ENCODE measurements at regions not wholly inside any gene's neighbourhood (a gene's known extent, or its start where the extent isn't known, plus 50 kb on each side); places are given as distances from the start of the nearest gene placed in this dataset.
"Not testable (repeated sequence)": the region's sequence is repeated elsewhere in the genome, so short reads cannot be mapped to it uniquely, and the experiment has no call there.

DNA sequence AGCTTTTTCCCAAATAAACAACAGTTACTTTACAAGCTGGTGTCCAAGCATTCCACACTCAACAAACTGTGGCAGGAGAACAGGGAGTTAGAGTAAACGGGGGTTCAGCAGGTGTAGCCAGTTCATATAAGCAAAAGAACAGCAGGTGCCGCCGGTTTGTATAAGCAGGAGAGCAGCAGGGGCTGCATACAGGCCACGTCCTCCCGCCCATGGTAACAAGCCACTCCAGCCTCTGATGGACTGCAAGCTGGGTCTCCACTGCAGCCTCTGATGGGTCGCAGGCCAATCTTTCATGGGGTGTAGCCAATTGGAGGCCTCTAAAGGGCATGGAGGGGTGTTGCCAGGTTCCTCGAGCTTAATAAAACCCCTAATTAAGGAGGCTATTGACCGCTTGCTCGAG lies 189.3 kb downstream of the ANKRD30B start:
- no peak for DNase-seq

DNA sequence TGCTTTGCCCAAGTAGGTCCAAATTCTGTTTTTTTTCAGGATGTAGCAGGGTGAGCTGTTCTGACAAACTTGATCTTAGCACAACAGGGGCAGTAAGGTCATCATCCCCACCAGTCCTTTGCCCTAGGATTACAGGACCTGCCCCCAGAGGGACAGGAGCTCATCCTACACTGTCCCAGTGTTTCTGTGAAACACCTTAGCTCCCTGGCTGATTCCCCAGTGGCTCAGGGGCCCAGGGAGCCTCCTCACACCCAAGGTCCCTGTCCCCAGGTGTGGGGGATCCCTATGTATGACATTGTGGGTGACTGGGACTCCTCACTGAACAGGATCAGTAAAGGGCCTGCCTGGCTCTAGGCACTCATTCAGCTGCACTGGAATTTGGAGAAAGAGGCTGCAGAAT lies 191.2 kb downstream of the ANKRD30B start:
- DNase-seq = no peak

DNA sequence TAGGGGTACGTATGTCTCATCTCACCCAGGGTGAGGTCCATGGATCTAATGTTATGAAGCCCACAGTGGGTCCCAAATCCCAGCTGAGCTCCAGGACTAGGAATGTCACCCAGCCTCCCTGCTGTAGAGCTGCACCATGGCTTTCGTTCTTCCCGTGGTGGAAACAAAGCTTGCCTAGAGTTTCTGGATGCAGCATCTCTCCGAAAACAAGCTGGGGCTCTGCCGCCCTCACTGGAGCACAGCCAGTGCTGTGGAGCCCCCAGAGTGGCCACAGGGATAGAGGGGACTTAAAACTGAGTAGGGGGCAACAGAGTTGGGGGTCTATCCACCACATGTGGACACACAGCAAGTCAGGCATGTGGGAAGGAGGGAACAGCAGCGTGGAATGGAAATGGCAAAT lies 192.1 kb downstream of the ANKRD30B start:
- DNase-seq = not testable (repeated sequence)

DNA sequence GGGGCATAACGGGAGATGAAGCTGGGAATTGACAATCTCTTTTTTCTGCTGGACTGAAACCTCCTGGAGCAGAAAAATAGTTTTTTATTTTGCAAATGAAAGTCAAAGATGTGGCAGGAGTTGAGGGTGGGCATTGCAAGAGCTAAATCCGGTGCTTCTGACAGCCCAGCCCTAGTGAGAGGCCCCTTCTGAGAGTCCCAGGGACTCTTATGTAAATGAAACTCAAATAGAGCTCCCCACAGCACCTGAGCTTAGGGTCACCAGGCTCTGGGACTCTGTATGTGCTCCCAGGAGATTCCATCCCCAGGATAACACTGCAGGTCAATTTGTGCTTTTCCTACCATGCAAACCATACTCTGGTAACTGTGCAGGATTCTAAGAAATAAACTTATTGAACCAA lies 192.8 kb downstream of the ANKRD30B start:
- DNase-seq = no peak

DNA sequence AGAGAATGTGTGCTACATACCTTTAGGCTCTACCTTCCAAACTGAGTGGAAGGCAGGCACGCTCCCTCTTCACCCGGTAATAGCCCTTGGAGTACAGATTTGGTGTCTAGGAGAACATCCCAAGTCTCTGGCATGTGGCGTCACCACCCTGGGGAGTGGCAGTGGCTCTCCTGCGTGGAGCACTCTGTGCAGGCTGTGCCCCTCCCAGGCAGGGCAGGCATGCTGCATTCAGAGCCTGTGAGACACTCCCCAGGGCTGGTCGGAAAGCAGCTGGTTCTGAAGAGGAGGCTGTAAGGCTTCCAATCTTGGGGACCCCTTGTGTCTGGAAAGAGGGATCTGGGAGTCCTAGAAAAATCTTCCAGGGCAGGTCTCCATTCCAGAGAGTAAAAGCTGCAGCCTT lies 193.3 kb downstream of the ANKRD30B start:
- no peak for DNase-seq

DNA sequence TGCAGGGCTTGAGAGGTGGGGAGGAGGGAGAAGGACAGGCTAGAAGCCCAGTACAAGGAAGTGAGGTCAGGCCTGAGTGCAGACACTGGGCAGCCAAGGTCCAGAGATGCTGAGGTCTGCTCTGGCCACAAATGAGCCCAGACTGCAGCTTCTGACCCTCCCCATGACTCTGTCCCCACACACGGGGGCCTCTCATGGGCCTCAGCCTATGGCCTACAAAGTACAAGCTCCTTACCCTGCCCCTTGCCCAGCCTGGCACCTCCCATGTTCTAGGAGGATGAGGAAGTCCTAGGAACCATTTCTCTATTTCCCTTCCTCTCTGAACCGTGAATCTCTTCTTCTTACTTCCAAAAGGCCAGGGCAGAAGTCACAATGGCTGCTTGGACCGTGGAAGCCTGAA lies 193.8 kb downstream of the ANKRD30B start:
- no peak for DNase-seq

DNA sequence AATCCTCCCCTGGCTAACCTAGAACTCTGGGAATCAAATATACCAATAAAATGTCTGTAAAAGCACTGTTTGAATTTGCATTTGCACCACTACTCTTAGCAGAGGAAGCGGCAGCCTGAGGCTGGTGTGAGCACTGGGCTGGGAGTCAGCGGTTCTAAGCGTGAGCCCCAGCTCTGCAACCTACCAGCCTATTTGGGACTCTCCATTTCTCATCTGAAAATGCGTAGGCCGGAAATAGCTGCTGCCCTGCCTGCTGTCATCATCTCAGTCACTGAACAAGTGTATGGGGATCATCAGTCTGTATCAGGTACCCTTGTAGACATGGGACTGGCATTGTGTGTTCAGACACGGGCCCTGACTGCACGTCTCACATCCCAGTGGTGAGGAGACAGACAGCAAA lies 194.3 kb downstream of the ANKRD30B start:
- DNase-seq = no peak

DNA sequence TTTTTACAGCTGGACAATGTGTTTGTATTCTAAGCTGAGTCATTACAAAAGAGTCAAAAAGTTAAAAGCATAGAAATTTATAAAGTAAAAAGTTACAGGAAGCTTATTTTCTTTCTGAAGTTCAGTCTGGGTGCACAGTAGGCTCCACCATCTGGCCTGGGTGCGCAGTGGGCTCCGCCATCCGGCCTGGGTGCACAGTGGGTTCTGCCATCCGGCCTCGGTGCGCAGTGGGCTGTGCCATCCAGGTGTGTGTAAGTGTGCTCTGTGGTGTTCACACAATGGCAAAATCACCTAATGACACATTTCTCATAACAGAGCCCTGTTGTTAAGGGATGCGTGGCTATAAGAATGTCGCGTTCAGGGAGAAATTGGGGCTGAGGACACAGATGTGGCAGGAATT lies 195.5 kb downstream of the ANKRD30B start:
- no peak for DNase-seq

DNA sequence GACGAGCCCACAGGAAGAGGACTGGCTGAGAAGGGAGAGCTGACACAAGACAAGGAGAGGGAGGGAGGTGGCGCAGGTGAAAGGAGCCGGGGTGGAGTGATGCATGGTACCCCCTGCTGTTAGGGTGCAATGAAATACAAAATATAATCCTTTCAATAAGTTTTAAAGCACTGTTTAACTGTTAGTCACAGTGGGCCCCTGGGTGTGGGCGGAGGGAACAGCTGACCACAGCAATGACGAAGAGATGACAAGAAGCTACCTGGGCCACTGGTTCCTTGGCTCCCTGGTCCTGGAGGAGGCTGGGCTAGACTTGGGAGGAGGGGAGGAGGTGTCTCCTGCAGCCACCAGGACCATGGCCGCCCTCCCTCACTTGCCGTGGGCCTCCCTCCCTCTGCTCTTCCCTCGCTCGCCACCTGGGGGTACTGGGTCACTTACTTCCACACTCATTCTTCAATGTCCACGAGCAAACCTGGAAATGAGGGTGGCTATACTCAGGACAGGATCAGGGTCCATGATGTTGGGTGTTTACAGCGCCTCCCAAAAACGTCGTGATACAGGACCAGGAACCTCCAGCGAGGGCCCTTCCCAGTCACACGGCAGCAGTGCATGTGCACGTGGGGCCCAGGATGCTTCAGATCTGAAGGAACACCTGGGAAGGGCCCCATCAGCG lies 196.1 kb downstream of the ANKRD30B start:
- no peak for DNase-seq

DNA sequence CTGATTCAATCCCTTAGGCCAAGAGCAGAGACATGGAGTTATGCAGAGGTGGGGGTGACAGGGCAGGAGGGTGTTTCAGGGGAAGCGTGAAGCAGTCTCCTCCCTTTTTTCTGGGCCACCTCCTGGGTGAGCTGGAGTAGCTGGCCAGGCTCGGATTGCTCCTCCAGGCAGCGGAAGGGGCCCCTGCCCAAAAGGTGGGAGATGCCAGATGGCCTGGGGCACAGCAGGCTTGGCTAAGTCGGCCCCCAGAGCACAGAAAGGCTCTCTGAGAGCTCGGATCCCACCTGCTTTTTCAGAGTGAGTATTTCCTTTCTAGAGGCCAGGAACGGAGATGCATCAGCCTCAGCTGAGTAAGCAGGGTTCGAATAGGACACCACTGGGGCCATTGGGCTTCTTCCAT lies 196.9 kb downstream of the ANKRD30B start:
- no peak for DNase-seq

DNA sequence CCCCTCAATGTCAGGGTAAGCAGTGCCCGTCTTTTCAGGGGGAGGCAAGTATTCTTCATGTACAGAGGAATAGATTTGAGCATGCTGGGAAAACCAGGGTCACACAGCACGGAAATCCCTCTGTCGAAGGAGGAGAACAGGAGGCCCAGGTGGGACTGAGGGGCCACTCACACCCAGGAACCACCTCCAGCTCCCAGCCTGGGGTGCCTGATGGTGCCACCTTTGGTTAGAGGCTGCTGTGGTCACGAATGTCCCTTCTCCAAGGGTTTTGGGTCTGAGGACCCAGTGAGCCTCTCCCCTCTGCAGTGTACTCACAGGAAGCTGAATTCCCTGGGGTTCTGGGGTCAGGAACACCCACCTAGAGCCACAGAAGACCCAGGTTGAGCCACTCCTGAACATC lies 197.3 kb downstream of the ANKRD30B start:
- no peak for DNase-seq

DNA sequence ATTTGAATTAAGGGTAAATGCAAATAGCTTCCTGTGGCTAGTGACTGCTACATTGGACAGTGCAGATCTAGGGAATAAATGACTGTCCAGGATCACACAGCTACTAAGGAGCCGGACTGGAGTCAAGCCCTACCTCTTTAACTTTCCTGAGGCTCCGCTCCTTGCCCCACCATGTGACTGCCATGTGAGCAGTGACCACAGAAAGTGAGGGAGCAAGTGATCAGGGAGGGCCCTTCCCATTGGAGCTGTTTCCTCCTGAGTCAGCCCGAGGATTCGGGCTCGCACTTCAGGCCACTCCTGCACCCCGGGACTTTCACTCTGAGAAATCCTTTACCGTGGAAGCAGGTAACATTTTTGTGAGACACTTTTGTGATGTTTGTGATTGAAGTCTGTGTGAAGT lies 198.0 kb downstream of the ANKRD30B start:
- DNase-seq = no peak

DNA sequence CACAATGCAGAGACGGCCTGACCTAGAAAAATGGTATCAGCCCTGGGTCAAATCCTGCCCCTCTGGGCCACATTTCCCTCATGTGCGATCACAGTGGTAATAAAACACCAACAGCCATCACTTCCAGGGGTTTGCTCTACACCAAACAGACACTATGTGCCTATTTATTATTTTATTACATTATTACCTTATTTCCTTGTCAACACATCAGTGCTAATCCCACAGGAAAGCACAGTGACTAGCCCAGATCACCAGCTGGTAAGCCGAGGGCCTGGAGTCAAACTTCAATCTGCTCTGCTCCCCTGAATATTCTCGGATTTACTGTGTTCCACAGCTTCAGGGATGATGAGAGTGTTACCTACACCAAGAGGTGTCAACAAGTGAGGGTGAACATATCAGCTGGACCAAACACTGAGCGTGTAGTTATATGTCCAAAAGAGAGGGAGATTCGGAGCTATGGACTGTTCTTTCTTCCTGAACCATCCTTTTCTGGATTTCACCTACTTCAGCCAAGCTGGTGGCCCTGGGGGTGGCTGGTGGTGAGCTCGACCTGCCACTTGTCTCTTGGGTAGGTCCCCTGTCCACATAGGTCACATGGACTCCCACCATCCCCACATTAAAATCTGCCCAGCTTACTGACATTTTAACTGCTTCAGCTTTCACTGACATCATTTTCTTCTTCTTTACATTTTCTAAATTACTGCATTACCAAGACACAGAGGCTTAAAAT lies 198.9 kb downstream of the ANKRD30B start:
- not testable (repeated sequence) for DNase-seq

DNA sequence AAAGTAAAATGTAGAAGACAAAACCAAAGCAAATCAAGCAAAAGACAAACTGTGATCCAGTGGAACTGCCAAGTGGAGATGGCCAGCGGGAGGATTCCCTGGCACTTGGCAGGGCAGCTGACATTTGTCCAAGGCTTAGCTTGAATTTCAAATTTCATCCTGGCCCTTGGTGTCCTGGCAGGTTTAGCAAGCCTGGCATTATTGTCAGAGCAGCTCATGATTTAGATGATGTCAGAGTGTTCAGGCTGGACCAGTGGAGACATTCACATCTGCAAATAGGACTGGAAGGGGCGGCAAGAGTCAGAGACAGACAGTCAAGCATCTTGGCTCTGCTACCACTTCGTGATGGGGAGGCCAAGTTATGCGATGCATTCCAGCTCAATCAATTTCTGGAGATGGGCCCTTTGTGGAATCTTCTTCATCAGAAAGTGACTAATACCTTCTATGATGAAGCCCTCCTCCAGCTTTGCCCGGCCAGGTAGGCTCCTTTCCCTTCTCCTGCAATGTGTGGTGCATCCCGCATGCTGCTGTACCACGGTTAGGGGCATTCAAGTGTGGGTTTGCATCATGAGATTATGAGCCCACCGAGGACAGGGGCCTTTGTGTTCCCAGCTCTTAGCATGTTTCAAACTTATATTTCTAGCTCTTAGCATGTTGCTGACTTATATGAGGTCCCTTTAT lies 199.7 kb downstream of the ANKRD30B start:
- DNase-seq = peak; percentile 45 to 74

DNA sequence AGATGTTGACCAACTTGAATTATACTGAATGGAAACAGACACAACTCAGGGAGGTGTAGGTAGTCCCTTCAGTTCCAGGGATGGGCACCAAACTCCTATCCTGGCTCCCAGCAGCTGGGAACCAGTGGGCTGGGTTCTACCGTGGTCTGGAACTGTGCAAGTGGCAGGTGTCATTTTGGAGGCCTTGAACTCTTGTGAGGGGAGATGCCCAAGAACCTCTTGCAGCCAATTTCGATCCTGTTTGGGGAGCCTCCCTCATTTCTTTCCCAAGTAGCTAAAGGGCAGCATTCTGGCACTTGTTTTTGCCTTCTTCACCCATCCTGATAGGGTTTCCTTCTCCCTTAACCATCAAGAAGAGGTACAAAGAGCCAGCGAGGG lies 200.2 kb downstream of the ANKRD30B start:
- DNase-seq = no peak

DNA sequence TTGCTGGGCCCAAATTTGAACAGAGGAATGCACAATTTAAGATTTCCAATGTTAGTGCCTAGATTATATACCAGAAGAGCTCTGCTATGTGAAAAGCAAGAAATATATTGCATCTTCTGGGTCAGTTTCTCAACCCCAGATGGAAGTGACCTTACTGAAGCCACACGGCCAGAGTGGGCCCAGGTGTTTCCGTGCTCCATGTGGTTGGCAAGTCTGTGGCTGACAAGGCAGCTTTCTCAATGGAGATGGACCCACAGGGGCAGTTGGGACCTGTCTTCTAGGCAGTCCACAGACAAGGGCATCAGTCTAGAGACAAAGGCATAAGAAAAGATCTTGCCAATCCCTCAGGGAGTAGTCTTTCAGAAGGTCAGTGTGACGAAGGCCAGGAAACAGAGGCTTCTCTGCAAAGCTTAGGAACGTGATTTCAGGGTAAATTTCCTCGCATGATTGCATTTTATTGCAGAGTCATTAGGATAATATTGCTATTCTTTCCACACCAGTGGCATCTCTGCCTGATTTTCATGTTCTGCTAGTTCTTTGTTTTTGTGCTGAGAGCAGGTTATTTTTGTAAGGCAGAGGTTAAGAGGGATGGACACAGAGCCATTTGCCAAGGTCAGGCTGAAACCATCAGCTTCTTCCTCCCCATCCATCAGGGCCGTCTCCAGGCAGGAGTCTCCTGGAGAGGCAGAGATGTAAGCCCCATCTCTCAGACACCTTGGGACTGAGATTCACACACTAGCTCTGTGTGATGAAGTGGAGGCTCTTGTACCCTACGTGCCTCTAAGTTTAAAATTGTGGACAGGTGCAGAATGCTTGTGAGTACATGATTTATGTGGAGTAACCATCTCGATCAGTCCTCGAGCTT lies 202.1 kb downstream of the ANKRD30B start:
- DNase-seq = no peak

DNA sequence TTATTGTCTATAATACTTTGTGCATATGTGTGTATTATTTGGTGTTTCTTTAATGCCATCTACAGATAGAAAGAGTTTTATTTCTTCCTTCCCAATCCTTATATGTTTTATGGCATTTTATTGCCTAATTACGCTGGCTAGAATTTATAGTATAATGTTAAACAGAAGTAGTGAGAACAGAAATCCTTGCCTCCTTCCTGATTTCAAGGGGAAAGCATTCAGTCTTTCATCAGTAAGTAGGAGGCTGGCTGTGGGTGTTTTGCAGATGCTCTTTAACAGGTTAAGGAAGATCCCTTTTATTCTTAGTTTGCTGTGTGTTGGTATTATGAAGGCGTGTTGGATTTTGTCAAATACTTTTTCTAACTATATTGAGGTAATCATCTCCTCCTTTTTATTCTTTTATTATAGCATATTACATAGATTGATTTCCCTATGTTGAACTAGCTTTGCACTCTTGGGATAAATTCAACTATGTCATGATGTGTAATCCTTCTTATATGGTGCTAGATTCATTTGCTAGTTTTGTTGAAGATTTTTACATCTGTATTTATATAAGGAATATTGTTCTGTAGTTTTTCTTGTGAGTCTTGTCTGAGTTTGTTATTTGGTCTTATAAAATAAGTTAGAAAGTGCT lies 204.6 kb downstream of the ANKRD30B start:
- DNase-seq = not testable (repeated sequence)

DNA sequence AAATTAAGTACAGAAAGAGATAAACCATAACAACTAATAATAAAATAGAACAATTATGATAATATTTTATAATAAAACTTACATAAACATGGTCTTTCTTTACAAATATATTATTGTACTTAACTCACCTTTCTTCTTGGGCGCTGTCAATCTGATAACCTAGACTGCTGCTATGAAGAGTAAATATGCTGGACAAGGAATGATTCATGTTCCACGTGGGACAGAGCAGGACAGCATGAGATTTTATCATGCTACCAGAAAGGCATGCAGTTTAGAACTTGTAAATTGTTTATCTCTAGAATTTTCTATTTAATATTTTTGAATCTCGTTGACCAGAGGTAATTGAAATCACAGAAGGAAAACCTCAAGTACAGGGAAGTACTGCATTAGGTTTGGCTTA lies 210.7 kb downstream of the ANKRD30B start:
- no peak for DNase-seq

DNA sequence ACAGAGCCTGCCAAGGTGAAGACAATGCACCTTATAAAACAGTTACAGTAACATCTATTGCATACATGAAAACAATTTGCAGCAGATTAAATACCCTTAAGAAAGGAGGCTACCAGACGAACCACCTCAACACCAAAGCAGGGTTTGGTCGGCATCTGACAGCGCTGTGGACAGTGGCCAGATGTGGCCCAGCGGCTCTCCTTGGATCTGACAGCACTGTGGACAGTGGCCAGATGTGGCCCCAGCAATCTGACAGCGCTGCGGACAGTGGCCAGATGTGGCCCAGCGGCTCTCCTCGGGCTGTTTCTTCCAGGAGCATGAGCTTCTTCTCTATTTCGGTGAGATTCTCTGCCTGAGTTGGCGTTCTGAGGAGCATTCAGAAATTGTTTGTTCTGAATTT lies 211.6 kb downstream of the ANKRD30B start:
- DNase-seq = no peak

DNA sequence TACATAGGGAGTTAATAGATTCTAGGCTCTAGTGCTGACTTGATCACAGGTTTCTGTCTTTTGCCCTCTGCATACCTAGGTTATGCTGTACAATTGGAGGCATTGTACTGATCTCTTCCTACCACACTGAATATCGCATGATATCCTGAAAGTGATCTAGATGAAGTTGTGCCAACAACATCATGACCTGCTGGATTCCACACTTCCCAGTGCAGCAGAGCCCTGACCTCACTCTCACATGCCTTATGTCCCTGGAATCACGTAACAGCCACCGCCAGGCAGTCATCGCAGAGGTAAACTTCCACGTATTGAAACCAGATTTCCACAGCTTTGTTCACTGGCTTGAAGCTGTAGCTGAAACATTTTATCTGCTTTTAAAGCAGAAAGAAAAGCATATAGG lies 214.0 kb downstream of the ANKRD30B start:
- no peak for DNase-seq

DNA sequence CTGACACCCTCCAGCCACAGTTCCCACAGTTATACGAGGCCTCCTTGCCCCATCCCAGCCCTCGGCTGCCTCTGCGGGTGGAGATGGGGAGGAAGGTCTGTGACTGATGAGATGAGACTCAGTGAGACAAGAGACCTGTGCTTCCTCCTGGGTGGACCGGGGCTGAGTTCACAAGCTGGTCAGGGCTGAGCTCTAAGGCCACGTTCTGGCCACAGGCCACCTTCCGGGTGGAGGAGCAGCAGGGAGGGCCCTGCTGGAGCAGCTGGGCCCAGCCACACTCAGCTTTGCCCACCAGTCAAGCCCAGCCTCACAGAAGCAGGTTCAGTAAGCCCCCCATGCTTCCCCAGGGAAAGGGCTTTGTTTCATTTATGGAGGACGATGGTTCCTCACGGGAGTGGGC lies 214.7 kb downstream of the ANKRD30B start:
- DNase-seq = no peak

DNA sequence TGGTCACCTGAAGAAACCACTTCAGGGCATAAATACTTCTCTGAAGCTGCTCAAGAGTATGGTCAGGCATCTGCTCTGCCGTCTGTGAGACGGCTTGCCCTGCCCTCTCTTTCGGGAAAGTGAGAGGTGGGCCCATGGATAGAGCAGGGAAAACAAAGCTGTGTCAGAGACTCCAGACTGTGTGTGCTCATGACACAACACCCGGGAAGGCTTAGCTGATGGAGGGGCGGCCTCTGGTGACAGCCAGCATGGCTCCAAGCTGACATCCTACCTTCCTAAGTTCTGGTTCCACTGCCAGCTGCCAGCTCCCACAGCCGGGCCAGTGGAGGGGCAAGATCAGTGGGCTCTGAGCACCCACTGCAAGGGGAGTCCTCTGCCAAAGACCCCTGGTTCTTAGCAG lies 215.3 kb downstream of the ANKRD30B start:
- no peak for DNase-seq

DNA sequence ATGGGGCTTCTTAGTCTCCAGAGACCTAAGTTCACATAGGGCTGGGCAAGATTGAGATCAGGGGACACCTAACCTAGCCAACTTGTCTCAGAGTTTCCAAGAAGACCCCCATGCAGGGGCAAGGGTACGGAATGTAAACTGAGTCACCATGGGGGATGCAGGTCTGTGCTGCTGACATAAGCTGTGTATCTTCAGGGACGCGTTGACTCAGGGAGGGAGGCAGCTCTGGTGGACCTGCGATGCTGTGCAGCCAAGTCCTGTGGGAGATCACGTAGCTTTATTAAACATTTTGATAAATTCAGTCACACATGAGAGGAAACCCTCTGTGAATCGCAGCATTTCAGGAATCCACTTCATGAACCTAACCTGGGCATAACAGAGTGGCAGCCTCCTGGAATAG lies 216.0 kb downstream of the ANKRD30B start:
- no peak for DNase-seq

Data from NCI-H446 (cell line).